GM18873 (cell line): ENCODE measurements at regions not wholly inside any gene's neighbourhood (a gene's known extent, or its start where the extent isn't known, plus 50 kb on each side); places are given as distances from the start of the nearest gene placed in this dataset.

Experiments used
- ATAC-seq: cut with Tn5 transposase; IDR thresholded peaks from one replicate; pipeline ENCODE4 v1.9.1; 2021; ENCODE audit warnings: mild to moderate bottlenecking, moderate library complexity, moderate number of reproducible peaks; ENCODE audit not compliant: unreplicated experiment, low FRiP score

DNA sequence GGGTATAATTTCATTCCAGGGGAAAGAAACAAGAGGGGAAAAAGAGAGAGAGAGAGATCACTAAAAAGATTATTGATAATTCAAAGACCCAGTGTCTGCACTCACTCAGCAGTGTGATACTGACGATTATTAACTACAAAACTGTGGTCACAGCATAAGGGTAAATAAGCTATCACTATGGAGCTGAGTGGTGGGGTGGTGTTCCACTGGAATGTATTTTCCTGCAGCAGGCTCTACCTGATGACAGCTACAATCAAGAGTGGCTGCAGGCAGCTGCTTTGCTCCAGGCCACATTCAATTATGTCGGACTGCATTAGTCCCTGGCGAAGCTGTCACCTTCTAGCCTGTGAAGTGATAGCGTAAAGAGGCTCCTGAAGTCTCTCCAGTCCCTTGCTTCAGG lies 122.2 kb upstream of the TFAP2D start:
- no peak for ATAC-seq

DNA sequence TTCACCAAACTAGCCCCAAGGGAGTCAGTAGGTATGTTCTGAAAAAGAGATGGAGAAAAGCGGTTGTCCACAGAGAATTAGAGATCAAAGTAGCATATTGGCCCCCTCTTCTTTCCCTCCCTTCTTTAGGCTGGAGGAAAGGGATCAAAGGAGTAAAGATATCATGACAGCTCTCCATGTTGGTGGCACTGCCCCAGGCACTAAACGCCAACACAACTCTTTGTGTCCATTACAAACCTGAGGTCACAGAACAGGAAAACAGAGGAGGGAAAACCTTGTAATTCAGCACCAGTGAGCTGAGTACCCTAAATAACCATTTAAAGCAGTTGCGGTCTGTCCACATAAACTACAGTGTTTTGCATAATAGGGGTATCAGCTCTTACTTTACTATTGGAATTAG lies 113.0 kb upstream of the TFAP2D start:
- ATAC-seq, result no peak

DNA sequence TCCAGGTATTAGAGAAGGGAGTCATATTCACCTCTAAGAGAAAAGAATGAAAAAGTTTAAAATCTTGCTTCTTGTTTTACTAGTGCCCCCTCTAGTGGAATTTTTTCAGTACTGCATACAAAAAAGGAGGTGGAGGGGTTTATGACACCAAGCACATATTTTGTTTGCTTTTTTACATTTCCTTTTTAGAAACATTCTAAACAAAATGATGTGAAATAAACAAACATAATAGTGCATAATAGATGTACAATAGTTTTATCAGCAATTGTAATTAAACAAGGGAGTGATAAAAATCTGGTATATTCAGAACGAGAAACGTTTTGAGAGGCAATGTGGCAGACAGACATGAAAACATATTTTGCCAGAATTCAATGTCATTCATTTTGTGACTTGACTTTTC lies 111.0 kb upstream of the TFAP2D start:
- ATAC-seq, result no peak

DNA sequence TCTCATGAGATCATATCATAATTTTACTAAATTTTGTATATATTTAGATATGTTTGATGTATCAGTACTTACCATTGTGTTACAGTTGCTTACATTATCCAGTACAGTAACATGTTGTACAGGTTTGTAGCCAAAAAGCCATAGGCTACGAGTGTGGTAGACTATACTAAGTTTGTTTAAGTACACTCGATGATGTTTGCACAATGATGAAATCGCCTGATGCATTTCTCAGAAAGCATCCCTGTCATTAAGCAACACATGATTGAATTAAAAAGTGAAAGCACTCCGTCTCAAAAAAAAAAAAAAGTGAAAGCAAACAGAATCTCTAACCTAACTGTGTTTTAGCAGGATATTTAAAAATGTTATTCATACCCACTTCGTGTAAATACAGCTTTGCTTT lies 104.9 kb upstream of the TFAP2D start:
- ATAC-seq, result no peak

DNA sequence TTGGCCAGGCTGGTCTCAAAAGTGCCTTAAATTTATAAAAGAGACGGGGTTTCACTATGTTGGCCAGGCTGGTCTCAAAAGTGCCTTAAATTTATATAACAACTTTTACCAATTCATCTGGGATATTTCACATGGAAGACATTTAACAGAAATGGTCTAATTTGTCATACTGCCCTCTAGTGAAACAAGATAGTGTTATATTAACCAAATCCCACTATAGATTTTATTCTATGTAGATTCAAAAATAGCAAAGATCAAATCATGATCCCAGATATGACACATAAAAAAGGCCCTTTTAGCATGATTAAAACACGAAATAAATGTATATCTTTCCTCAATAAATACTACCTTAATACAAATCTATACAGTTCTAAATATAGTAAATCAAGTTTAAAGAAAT lies 102.8 kb upstream of the TFAP2D start:
- no peak for ATAC-seq

DNA sequence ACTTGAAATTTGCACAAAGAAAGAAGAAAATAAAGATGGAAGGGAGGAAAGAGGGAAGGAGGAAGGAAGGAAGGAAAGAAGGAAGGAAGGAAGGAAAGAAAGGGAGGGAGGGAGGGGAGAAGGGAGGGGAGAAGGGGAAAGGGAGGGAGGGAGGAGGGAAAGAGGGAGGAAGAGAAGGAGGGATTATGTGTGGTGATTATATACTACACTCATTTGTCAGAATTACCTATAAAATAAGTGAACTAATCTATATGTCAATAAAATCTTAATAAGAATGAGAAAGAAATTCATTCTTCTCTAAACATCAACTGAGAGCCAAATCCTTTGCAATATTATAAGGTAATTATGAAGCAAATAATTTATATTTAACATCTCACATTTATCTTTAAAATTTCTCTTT lies 77.9 kb upstream of the TFAP2D start:
- ATAC-seq, result no peak

DNA sequence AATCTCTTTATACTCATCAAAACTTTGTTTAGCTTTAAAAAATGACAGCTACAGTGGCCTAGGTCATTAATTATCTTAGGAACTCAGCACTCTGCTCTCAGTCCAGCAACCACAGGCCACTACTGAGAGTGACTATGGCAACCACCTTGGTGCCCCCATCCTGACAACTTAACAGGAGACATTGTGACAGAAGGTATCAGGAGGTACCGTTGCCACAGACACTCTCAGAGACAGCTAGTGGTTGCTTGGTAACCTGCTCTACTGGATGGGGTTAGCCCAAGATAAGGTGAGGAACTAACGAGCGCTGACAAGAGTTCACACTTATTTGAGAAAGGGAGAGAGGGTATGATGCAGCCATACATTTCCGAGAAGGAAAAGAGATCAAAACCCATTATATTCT lies 76.1 kb upstream of the TFAP2D start:
- ATAC-seq, result no peak

DNA sequence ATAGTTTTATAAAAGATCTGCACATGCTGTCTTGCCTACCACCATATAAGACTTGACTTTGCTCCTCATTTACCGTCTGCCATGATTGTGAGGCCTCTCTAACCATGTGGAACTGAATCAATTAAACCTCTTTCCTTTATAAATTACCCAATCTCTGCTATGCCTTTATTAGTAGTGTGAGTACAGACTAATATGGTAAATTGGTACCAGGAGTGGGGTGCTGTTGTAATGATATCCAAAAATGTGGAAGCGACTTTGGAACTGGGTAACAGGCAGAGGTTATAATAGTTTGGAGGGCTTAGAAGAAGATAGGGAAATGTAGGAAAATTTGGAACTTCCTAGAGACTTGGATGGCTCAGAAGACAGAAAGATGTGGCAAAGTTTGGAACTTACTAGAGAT lies 64.2 kb upstream of the TFAP2D start:
- no peak for ATAC-seq

DNA sequence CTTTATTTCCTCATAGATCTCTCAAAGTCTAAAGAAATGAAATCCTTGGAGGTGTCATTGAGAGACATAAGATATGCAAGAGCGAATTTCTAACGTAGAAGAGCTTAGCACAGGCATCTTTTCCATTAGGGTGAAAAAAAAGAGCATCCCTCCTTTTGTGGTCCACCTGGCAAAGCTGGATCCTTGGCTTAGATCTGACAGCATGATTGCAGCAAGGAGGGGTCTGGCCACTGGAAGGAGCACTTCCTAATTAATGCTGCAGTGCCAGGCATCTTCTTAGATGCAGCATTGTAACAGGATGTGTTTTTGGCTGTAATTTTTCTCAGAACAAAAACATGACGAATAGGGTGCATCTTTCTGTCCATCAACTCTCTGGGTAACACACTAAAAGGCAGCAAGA lies 60.1 kb upstream of the TFAP2D start:
- ATAC-seq, result no peak

DNA sequence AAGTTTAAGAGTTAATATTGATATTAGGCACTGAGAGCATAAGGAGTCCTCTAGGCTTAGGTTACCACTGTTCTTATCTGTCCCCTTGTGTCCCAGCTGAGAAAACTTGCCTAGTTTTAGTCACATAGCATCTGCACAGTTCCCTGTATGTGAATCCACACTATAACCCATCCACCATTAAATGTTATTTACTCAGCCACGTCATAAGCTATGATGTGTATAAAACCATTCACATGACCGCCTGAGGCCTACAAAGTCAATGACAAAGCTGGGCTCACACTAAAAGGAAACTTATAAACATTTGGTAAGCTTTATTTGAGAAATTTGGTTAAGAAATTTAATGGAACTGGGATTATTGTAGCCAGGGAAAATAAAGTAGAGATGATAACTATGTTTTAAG lies 59.2 kb upstream of the TFAP2D start:
- no peak for ATAC-seq

DNA sequence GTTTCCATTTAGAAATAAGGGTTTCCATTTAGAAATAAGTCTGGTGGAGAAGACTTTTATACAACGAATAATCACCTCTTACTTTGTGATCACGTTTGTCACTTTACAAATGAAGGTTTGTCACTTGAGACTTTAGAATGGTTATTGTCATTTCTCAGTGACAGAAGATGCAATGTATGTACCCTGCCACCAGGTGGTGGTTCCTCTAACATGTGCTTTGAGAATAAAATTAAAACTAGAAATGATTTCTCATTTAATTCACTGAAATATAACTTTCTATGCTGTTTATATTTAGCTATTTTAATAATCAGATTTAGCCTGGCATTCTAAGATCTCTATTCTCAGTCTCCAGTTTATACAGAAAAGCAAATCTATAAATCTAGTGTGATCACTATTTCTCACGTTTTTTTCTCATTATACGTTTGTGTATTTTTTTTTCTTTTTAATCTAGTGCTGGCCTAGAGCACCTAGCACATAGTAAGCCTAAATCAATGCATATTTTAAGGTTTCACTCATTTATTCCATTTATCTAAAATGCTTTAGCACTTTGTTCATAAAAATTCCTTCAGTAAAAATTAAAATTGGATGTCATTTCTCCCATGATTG lies 57.4 kb upstream of the TFAP2D start:
- no peak for ATAC-seq

DNA sequence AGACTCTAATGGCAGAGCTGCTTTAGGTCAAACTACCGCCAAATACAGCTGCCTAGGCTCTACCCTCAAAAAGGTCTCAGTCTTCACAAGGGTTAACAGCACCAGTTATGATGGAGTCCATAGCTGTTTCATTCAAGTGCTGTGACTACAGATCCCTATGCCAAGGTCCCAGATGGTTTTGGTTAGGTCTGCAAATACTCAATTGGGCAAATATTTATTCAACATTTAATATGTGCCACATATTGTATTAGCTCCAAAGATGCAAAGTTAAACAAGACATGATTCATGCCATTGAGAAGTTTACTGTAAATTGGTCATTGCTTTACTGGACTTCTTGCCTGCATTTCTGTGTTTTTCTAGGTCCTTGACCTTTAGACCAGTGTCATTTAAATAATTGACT lies 55.8 kb upstream of the TFAP2D start:
- no peak for ATAC-seq

DNA sequence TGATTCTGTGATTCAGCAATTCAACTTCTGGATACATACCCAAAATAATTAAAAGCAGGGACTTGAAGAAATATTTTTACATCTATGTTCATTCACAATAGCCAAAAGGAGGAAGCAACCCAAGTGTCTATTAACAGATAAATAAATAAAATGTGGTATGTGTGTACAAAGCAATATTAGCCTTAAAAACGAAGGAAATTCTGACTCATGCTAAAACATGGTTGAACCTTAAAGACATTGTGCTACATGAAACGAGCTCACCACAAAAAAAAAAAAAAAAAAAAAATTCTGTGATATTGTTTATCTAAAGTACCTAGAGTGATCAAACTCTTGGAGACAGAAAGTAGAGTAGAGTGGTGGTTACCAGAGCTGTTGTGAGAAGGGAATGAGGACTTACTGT lies 54.8 kb upstream of the TFAP2D start:
- ATAC-seq, result no peak

DNA sequence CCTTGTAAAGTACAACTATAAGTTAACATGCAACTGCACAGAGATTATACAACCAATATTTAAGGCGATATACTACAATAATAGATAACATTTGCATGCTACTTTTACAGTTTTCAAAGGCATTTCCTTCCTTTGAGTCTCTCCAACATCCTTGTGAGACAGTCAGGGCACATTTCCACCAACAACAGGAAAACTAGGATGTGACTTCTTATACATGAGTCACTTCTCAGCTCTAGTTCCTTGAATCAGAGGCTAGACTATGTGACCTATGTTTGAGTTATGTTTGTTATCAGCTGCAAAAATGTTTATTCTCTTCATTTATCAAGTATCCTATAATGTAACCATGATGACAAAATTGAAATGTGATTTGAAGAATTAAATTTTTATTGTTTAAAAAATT lies 51.7 kb upstream of the TFAP2D start:
- ATAC-seq, result no peak
